BLaER1 treated with 17β-estradiol and CSF1 and Interleukin-3, amounts not matched to agents 10 nM and 100 nM (cell line): ENCODE measurements at regions not wholly inside any gene's neighbourhood (a gene's known extent, or its start where the extent isn't known, plus 50 kb on each side); places are given as distances from the start of the nearest gene placed in this dataset.

Source experiments
- H3K27ac ChIP-seq, 11 experiments: shearing (Covaris generic); formaldehyde crosslinking; 2 replicates each; pipeline ENCODE4 v1.8.1; 2022
- H3K27me3 ChIP-seq, 11 experiments: shearing (Covaris generic); formaldehyde crosslinking; 2 replicates each; pipeline ENCODE4 v1.8.1; 2022
- H3K36me3 ChIP-seq, 11 experiments: shearing (Covaris generic); formaldehyde crosslinking; 2 replicates each; pipeline ENCODE4 v1.8.1; 2022
- H3K4me1 ChIP-seq, 10 experiments: shearing (Covaris generic); formaldehyde crosslinking; 2 replicates each; pipeline ENCODE4 v1.8.1; 2022
- H3K4me2 ChIP-seq, 11 experiments: shearing (Covaris generic); formaldehyde crosslinking; 2 replicates each; pipeline ENCODE4 v1.8.1; 2022
- H3K4me3 ChIP-seq, 10 experiments: shearing (Covaris generic); formaldehyde crosslinking; 2 replicates each; pipeline ENCODE4 v1.8.1; 2022
- H3K9ac ChIP-seq, 11 experiments: shearing (Covaris generic); formaldehyde crosslinking; 2 replicates each; pipeline ENCODE4 v1.8.1; 2022
- H3K9me3 ChIP-seq, 11 experiments: shearing (Covaris generic); formaldehyde crosslinking; replicated peaks in 1 of 11; 2 replicates each; pipeline ENCODE4 v1.8.1; 2022
- H4K20me1 ChIP-seq, 11 experiments: shearing (Covaris generic); formaldehyde crosslinking; 2 replicates each; pipeline ENCODE4 v1.8.1; 2022
- Cebpa-rat ChIP-seq, 11 experiments: shearing (Covaris generic); IDR thresholded peaks; 2 replicates each; pipeline ENCODE4 v1.8.1; 2022

GRCh38 chr11:115652496-115652895, 148.3 kb upstream of the CADM1 start:
- H3K4me1 ChIP-seq: peaks cover 0 to 9% (median 0%) of the 10 kb centered on the region in 10 experiments; a peak in 3 of 20 replicates
- H3K9me3 ChIP-seq: peaks cover 0 to 6% (median 0%) of the 10 kb centered on the region in 11 experiments; a peak in 2 of 22 replicates
- no peak for TF ChIP-seq Cebpa-rat (IDR thresholded peaks at IDR 0.05)
- H4K20me1 ChIP-seq: no peaks in the 10 kb centered on the region
- no peak overlapping the region for H3K4me3 ChIP-seq
- no peaks in the 10 kb centered on the region for H3K36me3 ChIP-seq
- peak overlapping the region in 3 of 11 experiments; percentile 3 to 7 (median 5); a peak in 1 of 22 replicates for H3K4me2 ChIP-seq
- no peaks in the 10 kb centered on the region for H3K27me3 ChIP-seq
- H3K27ac ChIP-seq: no peak overlapping the region
- H3K9ac ChIP-seq: no peak overlapping the region

- H3K4me1 ChIP-seq: peaks cover 0 to 9% (median 0%) of the 10 kb centered on the region in 10 experiments; a peak in 3 of 20 replicates
- no peaks in the 10 kb centered on the region for H4K20me1 ChIP-seq
- no peaks in the 10 kb centered on the region for H3K27me3 ChIP-seq
- H3K36me3 ChIP-seq: no peaks in the 10 kb centered on the region
- H3K4me3 ChIP-seq: no peak overlapping the region
- peak overlapping the region in 3 of 11 experiments; percentile 3 to 7 (median 5); a peak in 1 of 22 replicates for H3K4me2 ChIP-seq
- no peak overlapping the region for H3K27ac ChIP-seq
- H3K9ac ChIP-seq: no peak overlapping the region
- H3K9me3 ChIP-seq: peaks cover 0 to 6% (median 0%) of the 10 kb centered on the region in 11 experiments; a peak in 2 of 22 replicates
- TF ChIP-seq Cebpa-rat (IDR thresholded peaks at IDR 0.05): no peak
These were observed 147.9 kb upstream of the CADM1 start for GRCh38 chr11:115652094-115652493.

GRCh38 chr11:115649461-115649860, 145.2 kb upstream of the CADM1 start:
- H3K9me3 ChIP-seq: peaks cover 0 to 6% (median 0%) of the 10 kb centered on the region in 11 experiments; a peak in 2 of 22 replicates
- no peak for TF ChIP-seq Cebpa-rat (IDR thresholded peaks at IDR 0.05)
- H3K9ac ChIP-seq: no peak overlapping the region
- H3K27me3 ChIP-seq: no peaks in the 10 kb centered on the region
- H3K4me3 ChIP-seq: no peak overlapping the region
- no peak overlapping the region for H3K4me2 ChIP-seq
- no peaks in the 10 kb centered on the region for H4K20me1 ChIP-seq
- peaks cover 0 to 9% (median 0%) of the 10 kb centered on the region in 10 experiments; a peak in 3 of 20 replicates for H3K4me1 ChIP-seq
- no peaks in the 10 kb centered on the region for H3K36me3 ChIP-seq
- no peak overlapping the region for H3K27ac ChIP-seq

DNA sequence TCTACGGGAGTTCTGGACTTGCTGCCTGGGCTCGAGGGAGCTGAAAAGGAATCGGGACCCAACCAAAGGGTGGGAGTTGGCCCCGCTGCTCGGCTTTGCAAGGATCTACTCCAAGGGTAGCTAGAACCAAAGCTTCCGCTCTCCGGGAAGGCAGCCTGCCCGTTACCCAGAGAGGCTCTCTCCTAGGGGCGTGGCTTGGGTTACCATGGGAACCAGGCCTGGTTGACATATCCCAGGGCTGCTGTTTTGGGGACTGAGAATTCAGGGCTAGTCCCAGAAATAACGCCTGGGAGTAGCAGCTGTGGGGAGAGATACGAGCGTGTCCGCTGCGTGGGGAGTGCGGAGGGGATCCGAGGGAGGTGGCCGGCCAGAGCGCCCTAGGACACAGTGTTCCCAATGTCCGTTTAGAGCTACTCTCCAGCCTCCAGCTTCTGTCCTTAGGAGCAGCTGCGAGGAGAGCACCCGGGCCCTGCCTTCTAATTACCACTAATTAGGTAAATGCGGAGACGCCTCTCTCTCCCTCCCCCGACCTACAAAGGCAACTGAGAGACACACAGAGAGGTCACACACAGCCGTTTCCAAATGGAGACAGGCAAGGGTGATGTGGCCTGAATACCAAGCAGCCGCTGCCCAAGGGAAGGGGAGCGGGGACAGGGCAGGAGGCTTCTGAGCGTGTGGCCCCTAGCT, 141.6 kb upstream of the CADM1 start:
- no peak overlapping the region for H3K4me2 ChIP-seq
- H3K4me1 ChIP-seq: no peaks in the 10 kb centered on the region
- no peak overlapping the region for H3K27ac ChIP-seq
- H3K27me3 ChIP-seq: no peaks in the 10 kb centered on the region
- H3K9ac ChIP-seq: no peak overlapping the region
- TF ChIP-seq Cebpa-rat (IDR thresholded peaks at IDR 0.05): no peak
- no peaks in the 10 kb centered on the region for H3K9me3 ChIP-seq
- H4K20me1 ChIP-seq: no peaks in the 10 kb centered on the region
- H3K36me3 ChIP-seq: no peaks in the 10 kb centered on the region
- H3K4me3 ChIP-seq: no peak overlapping the region

- no peak for TF ChIP-seq Cebpa-rat (IDR thresholded peaks at IDR 0.05)
- Histone ChIP-seq H4K20me1 (no peaks in the 10 kb centered on the region), H3K4me1 (no peaks in the 10 kb centered on the region), H3K4me3 (no peak overlapping the region), H3K9me3 (no peaks in the 10 kb centered on the region), H3K4me2 (no peak overlapping the region), H3K36me3 (no peaks in the 10 kb centered on the region), H3K27ac (no peak overlapping the region), H3K9ac (no peak overlapping the region), H3K27me3 (no peaks in the 10 kb centered on the region)
These were observed 140.6 kb upstream of the CADM1 start for GRCh38 chr11:115644856-115645255.

DNA sequence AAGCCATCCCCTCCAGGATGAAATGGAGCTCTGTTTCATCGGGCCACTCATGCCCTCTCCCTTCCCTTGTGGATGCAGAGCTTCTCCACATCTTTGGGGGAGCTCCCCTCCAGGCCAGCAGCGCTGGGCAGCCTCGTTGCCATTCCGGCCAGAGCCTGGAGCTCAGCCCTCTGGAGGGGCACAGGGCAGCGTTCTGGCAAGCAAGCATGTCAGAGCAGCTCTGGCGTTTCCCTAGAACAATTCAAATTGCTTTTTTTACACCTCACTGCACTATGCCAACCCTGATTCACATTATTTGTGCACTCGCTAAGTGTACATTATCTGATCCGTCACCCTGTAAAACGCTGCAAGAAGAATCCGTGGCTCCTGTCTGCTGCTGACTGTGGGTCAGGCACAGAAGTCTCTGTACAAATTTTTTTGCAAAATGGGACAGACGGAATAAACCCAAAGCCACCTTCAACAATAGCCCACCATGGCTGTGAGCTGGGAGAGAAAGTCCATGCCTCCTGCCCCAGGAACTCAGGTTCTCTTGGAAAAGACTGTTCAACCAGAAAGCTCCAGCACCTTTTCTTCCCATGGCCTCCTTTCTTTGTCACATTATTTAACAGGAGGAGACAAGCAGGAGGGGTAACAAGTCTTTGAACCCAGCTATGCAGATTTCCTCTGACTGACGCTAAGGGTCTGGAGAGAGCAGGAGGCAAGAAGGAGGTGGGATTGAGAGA, 139.5 kb upstream of the CADM1 start:
- H3K4me3 ChIP-seq: no peak overlapping the region
- TF ChIP-seq Cebpa-rat (IDR thresholded peaks at IDR 0.05): no peak
- H3K27ac ChIP-seq: no peak overlapping the region

DNA sequence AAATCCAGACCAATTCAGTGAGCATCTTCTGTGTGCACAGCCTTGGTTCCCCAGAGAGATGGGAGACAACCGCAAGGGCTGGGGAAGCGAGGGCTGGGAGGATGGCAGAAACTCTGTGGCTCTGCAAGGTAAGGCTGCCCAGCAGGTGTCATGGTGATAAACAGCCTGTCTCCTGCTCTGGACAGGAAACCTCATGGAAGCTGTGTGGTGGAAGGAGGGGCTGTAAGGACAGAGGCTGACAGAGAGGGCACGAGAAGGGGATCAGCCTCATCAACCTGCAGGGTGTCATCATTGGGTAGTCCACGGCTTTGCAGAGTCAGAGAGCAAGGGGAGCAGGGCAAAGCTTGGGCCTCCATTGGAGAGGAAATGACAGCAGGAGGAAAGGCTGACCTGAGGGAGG, 138.4 kb upstream of the CADM1 start:
- H3K4me1 ChIP-seq: peaks cover 0 to 9% (median 0%) of the 10 kb centered on the region in 10 experiments; a peak in 2 of 20 replicates
- H3K9ac ChIP-seq: no peak overlapping the region
- no peak for TF ChIP-seq Cebpa-rat (IDR thresholded peaks at IDR 0.05)
- no peak overlapping the region for H3K27ac ChIP-seq
- no peak overlapping the region for H3K4me3 ChIP-seq
- H3K9me3 ChIP-seq: no peaks in the 10 kb centered on the region
- H3K4me2 ChIP-seq: no peak overlapping the region
- no peaks in the 10 kb centered on the region for H3K36me3 ChIP-seq
- no peaks in the 10 kb centered on the region for H3K27me3 ChIP-seq
- H4K20me1 ChIP-seq: no peaks in the 10 kb centered on the region; a peak in 1 of 22 replicates

More for the DNA sequence above, 139.5 kb upstream of the CADM1 start:
- H3K9me3 ChIP-seq: no peaks in the 10 kb centered on the region
- H3K9ac ChIP-seq: no peak overlapping the region
- H4K20me1 ChIP-seq: no peaks in the 10 kb centered on the region; a peak in 1 of 22 replicates
- H3K36me3 ChIP-seq: no peaks in the 10 kb centered on the region
- H3K4me2 ChIP-seq: no peak overlapping the region
- no peaks in the 10 kb centered on the region for H3K27me3 ChIP-seq
- peaks cover 0 to 9% (median 0%) of the 10 kb centered on the region in 10 experiments; a peak in 2 of 20 replicates for H3K4me1 ChIP-seq

GRCh38 chr11:115637599-115638241, 133.5 kb upstream of the CADM1 start:
- Histone ChIP-seq H3K27me3 (no peaks in the 10 kb centered on the region), H3K4me3 (no peak overlapping the region), H3K27ac (no peak overlapping the region), H3K9ac (no peak overlapping the region), H3K4me1 (peaks cover 0 to 9% (median 0%) of the 10 kb centered on the region in 10 experiments; a peak in 2 of 20 replicates), H3K36me3 (no peaks in the 10 kb centered on the region), H3K9me3 (peaks cover 0 to 7% (median 0%) of the 10 kb centered on the region in 11 experiments; a peak in 6 of 22 replicates), H3K4me2 (no peak overlapping the region), H4K20me1 (no peaks in the 10 kb centered on the region; a peak in 1 of 22 replicates)
- TF ChIP-seq Cebpa-rat (IDR thresholded peaks at IDR 0.05): no peak
